Caco-2 (cell line): ENCODE measurements at regions not wholly inside any gene's neighbourhood (a gene's known extent, or its start where the extent isn't known, plus 50 kb on each side); places are given as distances from the start of the nearest gene placed in this dataset.
A peak's percentile ranks its signal among the peaks of the same experiment; 100 is the strongest.

ENCODE experiments used
- BruUV-seq: library from RNA; stranded (reverse); fragments of 400-500 nt; replicated peaks from 2 replicates; lab custom pipeline; 2021; lab: Mats Ljungman, UMichigan
- CTCF ChIA-PET: fragments of 300-600 bp; sonication (Branson Sonifier 250); formaldehyde crosslinking; loops from one replicate; lab custom pipeline; 2022; ENCODE audit warnings: antibody characterized with exemption; lab: Charles Lee
- POLR2A ChIA-PET: fragments of 300-600 bp; sonication (Branson Sonifier 250); formaldehyde crosslinking; loops from one replicate; lab custom pipeline; 2022; ENCODE audit warnings: antibody characterized with exemption; lab: Charles Lee
- DNase-seq, 2 experiments: peaks; one replicate each; pipeline versions ENCODE4 v3.0.0 to v3.0.0-alpha.2; 2020 to 2022
- H3K27me3 ChIP-seq: replicated peaks from 2 replicates; pipeline ENCODE4 v1.6.0; 2011; ENCODE audit warnings: low read length; ENCODE audit not compliant: control insufficient read depth, insufficient read depth
- H3K36me3 ChIP-seq: 2 replicates; pipeline ENCODE4 v1.5.1; 2011; ENCODE audit warnings: low read length; ENCODE audit not compliant: control insufficient read depth, insufficient read depth
- H3K4me1 ChIP-seq: fragments of 250-450 bp; sonication (Bioruptor Pico); 2 replicates; pipeline ENCODE4 v1.5.1; 2020; ENCODE audit warnings: mild to moderate bottlenecking
- H3K4me3 ChIP-seq: 2 replicates; pipeline ENCODE4 v1.5.1; 2011; ENCODE audit warnings: low read depth, mild to moderate bottlenecking, control low read depth, low read length
- H3K9me3 ChIP-seq: fragments of 250-450 bp; sonication (Bioruptor Pico); 2 replicates; pipeline ENCODE4 v1.5.1; 2020; ENCODE audit warnings: mild to moderate bottlenecking, moderate library complexity
- H3K27ac Mint-ChIP-seq: one replicate; pipeline ENCODE4 v1.8.0; 2022; ENCODE audit warnings: mixed read lengths; ENCODE audit not compliant: unreplicated experiment
- H3K27me3 Mint-ChIP-seq: one replicate; pipeline ENCODE4 v1.8.0; 2022; ENCODE audit warnings: mixed read lengths; ENCODE audit not compliant: insufficient read depth, unreplicated experiment
- H3K36me3 Mint-ChIP-seq: one replicate; pipeline ENCODE4 v1.8.0; 2022; ENCODE audit warnings: mild to moderate bottlenecking, mixed read lengths; ENCODE audit not compliant: insufficient read depth, unreplicated experiment
- H3K4me1 Mint-ChIP-seq: one replicate; pipeline ENCODE4 v1.8.0; 2022; ENCODE audit warnings: low read depth, mixed read lengths; ENCODE audit not compliant: unreplicated experiment
- H3K4me3 Mint-ChIP-seq: one replicate; pipeline ENCODE4 v1.8.0; 2022; ENCODE audit warnings: mild to moderate bottlenecking, moderate library complexity, mixed read lengths; ENCODE audit not compliant: unreplicated experiment
- H3K9me3 Mint-ChIP-seq: one replicate; pipeline ENCODE4 v1.8.0; 2022; ENCODE audit warnings: mixed read lengths; ENCODE audit not compliant: unreplicated experiment
- CTCF ChIP-seq, 2 experiments: fragments of 200-600 bp in 1 of 2; IDR thresholded peaks; 1 replicate in 1 of 2; 2 replicates in 1 of 2; pipeline versions ENCODE4 v1.5.1 to v1.8.0; 2011 to 2022; ENCODE audit warnings: antibody characterized with exemption in 1 of 2, control low read depth in 1 of 2, inconsistent platforms in 1 of 2, low read depth in 1 of 2, low read length in 1 of 2, mild to moderate bottlenecking in 1 of 2, moderate library complexity in 1 of 2; ENCODE audit not compliant: insufficient read depth in 1 of 2, severe bottlenecking in 1 of 2, unreplicated experiment in 1 of 2
- intact Hi-C: fragments of 100-400 bp; cut with micrococcal nuclease; formaldehyde crosslinking; loops from one replicate; pipeline ENCODE4 v1.10.0; 2022; ENCODE audit not compliant: unreplicated experiment

GRCh38 chr14:22280497-22281316 lies 308.3 kb downstream of the DAD1 start:
- Histone ChIP-seq H3K4me3 (no peak overlapping the region), H3K9me3 (0 out of 2 replicates have a peak, but pooled peaks cover 3% of the 10 kb centered on the region), H3K4me1 (no peaks in the 10 kb centered on the region), H3K36me3 (no peaks in the 10 kb centered on the region), H3K27me3 (no peaks in the 10 kb centered on the region)
- no peaks in the 10 kb centered on the region for H3K36me3 Mint-ChIP-seq
- intact Hi-C loops: no loop called here
- CTCF ChIA-PET: no interaction called here
- no peaks in the 10 kb centered on the region for H3K27me3 Mint-ChIP-seq
- H3K4me1 Mint-ChIP-seq: peaks cover 15% of the 10 kb centered on the region
- H3K9me3 Mint-ChIP-seq: peaks cover 18% of the 10 kb centered on the region
- H3K4me3 Mint-ChIP-seq: no peak overlapping the region
- TF ChIP-seq CTCF (IDR thresholded peaks at IDR 0.05; ENCODE audit: insufficient read depth in 1 of 2, low read depth in 1 of 2, low read length in 1 of 2, severe bottlenecking in 1 of 2, unreplicated experiment in 1 of 2): no peak
- POLR2A ChIA-PET: interaction anchor here (0.6 kb wide), 1 partner anchor 165 kb away, joined by 3 read pairs; no protein-coding TSS in a partner anchor
- no peak for DNase-seq
- H3K27ac Mint-ChIP-seq: peak overlapping the region; percentile 5
- BruUV-seq: no TSS peak

- DNase-seq: peak in 1 of 2 experiments; percentile 37
- H3K4me1 Mint-ChIP-seq: peaks cover under 1% of the 10 kb centered on the region
- H3K9me3 ChIP-seq: no peaks in the 10 kb centered on the region
- no peak overlapping the region for H3K27ac Mint-ChIP-seq
- H3K36me3 Mint-ChIP-seq: no peaks in the 10 kb centered on the region
- no peak overlapping the region for H3K4me3 ChIP-seq
- POLR2A ChIA-PET: no interaction called here
- H3K36me3 ChIP-seq: no peaks in the 10 kb centered on the region
- BruUV-seq: no TSS peak
- no peaks in the 10 kb centered on the region for H3K27me3 ChIP-seq
- no peak overlapping the region for H3K4me3 Mint-ChIP-seq
- H3K4me1 ChIP-seq: peaks cover under 1% of the 10 kb centered on the region; the same call in 1 of the 2 replicates
- TF ChIP-seq CTCF (IDR thresholded peaks at IDR 0.05; ENCODE audit: insufficient read depth in 1 of 2, low read depth in 1 of 2, low read length in 1 of 2, severe bottlenecking in 1 of 2, unreplicated experiment in 1 of 2): peak; percentile 60 to 66
- CTCF ChIA-PET: interaction anchor here (0.9 to 1.0 kb wide), 2 partner anchors 96 to 98 kb away, joined by 3 to 5 read pairs; no protein-coding TSS in a partner anchor
- H3K27me3 Mint-ChIP-seq: no peaks in the 10 kb centered on the region
- intact Hi-C loops: loop anchor here (1.0 to 2.0 kb wide), 2 partner anchors 38 to 98 kb away; no protein-coding TSS in a partner anchor
- no peaks in the 10 kb centered on the region for H3K9me3 Mint-ChIP-seq
Measured at GRCh38 chr14:22276913-22277816, 311.9 kb downstream of the DAD1 start.
